Liver (tissue), 8 donors: ENCODE measurements at regions not wholly inside any gene's neighbourhood (a gene's known extent, or its start where the extent isn't known, plus 50 kb on each side); places are given as distances from the start of the nearest gene placed in this dataset.

Experiments used
- DNase-seq: peaks from one replicate; pipeline ENCODE4 v3.0.0-alpha.2; 2017; ENCODE audit warnings: low spot score
- H3K27ac ChIP-seq, 2 donors: one replicate each; pipeline ENCODE4 v1.7.0; 2013; ENCODE audit warnings: inconsistent platforms in 2 of 2, low read length in 2 of 2, control low read depth in 1 of 2, low read depth in 1 of 2, mild to moderate bottlenecking in 1 of 2
- H3K27me3 ChIP-seq, 4 donors: one replicate each; pipeline versions ENCODE4 v1.6.1 to v1.7.0; 2013; ENCODE audit warnings: low read length in 3 of 4, inconsistent platforms in 1 of 4, mild to moderate bottlenecking in 1 of 4, moderate library complexity in 1 of 4; ENCODE audit not compliant: control insufficient read depth in 4 of 4, insufficient read depth in 4 of 4
- H3K36me3 ChIP-seq, 4 donors: one replicate each; pipeline versions ENCODE4 v1.6.1 to v1.7.0; 2013; ENCODE audit warnings: low read length in 3 of 4, mild to moderate bottlenecking in 3 of 4, low read depth in 1 of 4, moderate library complexity in 1 of 4; ENCODE audit not compliant: control insufficient read depth in 4 of 4, insufficient read depth in 3 of 4
- H3K4me1 ChIP-seq, 4 donors: one replicate each; pipeline versions ENCODE4 v1.6.1 to v1.7.0; 2013; ENCODE audit warnings: low read length in 3 of 4, mild to moderate bottlenecking in 3 of 4, moderate library complexity in 1 of 4; ENCODE audit not compliant: control insufficient read depth in 4 of 4, insufficient read depth in 4 of 4
- H3K4me3 ChIP-seq, 3 donors: one replicate each; pipeline versions ENCODE4 v1.6.1 to v1.7.0; 2013; ENCODE audit warnings: low read length in 3 of 3, control low read depth in 1 of 3, low read depth in 1 of 3, mild to moderate bottlenecking in 1 of 3
- H3K9ac ChIP-seq, 2 donors: one replicate each; pipeline ENCODE4 v1.7.0; 2013; ENCODE audit warnings: low read length in 2 of 2, mild to moderate bottlenecking in 2 of 2, moderate library complexity in 2 of 2, control low read depth in 1 of 2, low read depth in 1 of 2
- H3K9me3 ChIP-seq, 4 donors: one replicate each; pipeline versions ENCODE4 v1.6.1 to v1.7.0; 2013; ENCODE audit warnings: low read length in 3 of 4; ENCODE audit not compliant: control insufficient read depth in 4 of 4
- EGR1 ChIP-seq, 2 donors: IDR thresholded peaks; 2 replicates each; pipeline ENCODE4 v1.6.1; 2016 to 2018; ENCODE audit warnings: antibody characterized with exemption in 2 of 2, low read depth in 2 of 2
- FOXA2 ChIP-seq: IDR thresholded peaks from 2 replicates; pipeline ENCODE4 v1.6.1; 2016; ENCODE audit warnings: antibody characterized with exemption
- JUND ChIP-seq, 2 donors: IDR thresholded peaks; 2 replicates each; pipeline ENCODE4 v1.6.1; 2016; ENCODE audit warnings: antibody characterized with exemption in 2 of 2
- NR2F2 ChIP-seq: IDR thresholded peaks from 2 replicates; pipeline ENCODE4 v1.6.1; 2016; ENCODE audit warnings: antibody characterized with exemption
- RXRA ChIP-seq, 2 donors: IDR thresholded peaks; 2 replicates each; pipeline ENCODE4 v1.6.1; 2017 to 2018; ENCODE audit warnings: antibody characterized with exemption in 2 of 2, mild to moderate bottlenecking in 1 of 2
- SP1 ChIP-seq: IDR thresholded peaks from 2 replicates; pipeline ENCODE4 v1.6.1; 2018; ENCODE audit warnings: antibody characterized with exemption, mild to moderate bottlenecking
- TAF1 ChIP-seq: conservative IDR thresholded peaks from 2 replicates; pipeline ENCODE4 v1.6.1; 2016; ENCODE audit warnings: antibody characterized with exemption, mild to moderate bottlenecking
- YY1 ChIP-seq: IDR thresholded peaks from 2 replicates; pipeline ENCODE4 v1.6.1; 2016; ENCODE audit warnings: antibody characterized with exemption, mild to moderate bottlenecking
- WGBS: extraction: QIAGEN DNeasy Blood & Tissue Kit; methylation state at CpG from one replicate; pipeline ENCODE4 v1.1.7; 2013; 5-methylcytosine and 5-hydroxymethylcytosine counted together
- TF ChIP-seq, protein P1 (sequence below): IDR thresholded peaks from 2 replicates; pipeline ENCODE4 v1.6.1; 2016; ENCODE audit warnings: antibody characterized with exemption, mild to moderate bottlenecking
- TF ChIP-seq, protein P2 (sequence below): IDR thresholded peaks from 2 replicates; pipeline ENCODE4 v1.6.1; 2016; ENCODE audit warnings: antibody characterized with exemption
- TF ChIP-seq, protein P3 (sequence below): fragments of 150-350 bp; IDR thresholded peaks from 2 replicates; pipeline ENCODE4 v1.5.1; 2017; ENCODE audit warnings: improper control_type of control experiment, low read depth, low read length; ENCODE audit not compliant: missing input control
- TF ChIP-seq, protein P4 (sequence below): IDR thresholded peaks from 2 replicates; pipeline ENCODE4 v1.6.1; 2016; ENCODE audit warnings: antibody characterized with exemption
- donor health status: healthy.
- donor health status: healthy.
- donor health status: healthy.
- donor health status: healthy.
- donor health status: healthy.

DNA sequence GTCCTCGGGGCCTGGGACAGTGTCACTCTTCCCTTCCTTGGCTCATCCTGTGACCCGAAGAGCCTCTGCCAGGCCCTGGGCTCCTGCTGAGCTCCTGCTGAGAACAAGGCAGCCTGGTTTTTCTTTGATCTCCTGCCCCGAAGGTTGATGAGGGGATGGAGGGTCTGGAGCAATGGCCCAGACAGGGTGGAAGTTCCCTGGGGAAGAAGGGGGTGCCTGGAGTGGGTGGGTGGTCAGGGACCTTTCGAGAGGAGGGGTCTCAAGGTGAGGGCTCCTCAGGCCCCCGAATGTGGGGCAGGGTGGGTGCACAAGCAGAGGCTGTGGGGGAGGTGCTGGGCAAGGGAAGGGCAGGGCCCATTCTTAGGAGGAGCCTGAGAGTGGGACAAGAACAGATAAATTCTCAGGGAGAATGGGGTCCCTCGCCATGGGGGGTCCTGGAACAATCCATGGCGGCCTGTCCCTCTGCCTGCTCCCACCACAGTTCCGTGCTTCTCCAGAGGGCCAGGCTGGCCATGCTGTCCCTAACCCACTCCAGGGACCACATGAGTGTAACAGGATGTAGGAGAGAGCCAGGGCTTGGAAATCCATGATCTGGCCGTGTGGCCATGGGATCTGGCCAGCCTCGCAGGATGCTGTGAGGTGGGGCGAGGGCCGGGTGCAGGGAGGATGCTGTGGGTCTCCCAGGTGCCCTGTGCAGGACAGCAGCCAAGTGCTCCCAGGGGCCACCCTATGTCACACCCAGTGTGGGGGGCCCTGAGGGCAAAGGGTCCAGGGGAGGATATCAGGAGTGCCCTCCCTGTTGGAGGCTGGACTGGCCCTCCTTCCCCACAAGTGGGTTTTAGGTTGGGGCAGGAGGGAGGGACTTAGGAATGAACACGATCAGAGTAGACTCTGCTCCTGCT, 128.5 kb upstream of the LPCAT1 start (continued):
- TF ChIP-seq JUND (IDR thresholded peaks at IDR 0.05) (no peak), FOXA2 (no peak), SP1 (no peak)
- TF ChIP-seq, protein P1, sequence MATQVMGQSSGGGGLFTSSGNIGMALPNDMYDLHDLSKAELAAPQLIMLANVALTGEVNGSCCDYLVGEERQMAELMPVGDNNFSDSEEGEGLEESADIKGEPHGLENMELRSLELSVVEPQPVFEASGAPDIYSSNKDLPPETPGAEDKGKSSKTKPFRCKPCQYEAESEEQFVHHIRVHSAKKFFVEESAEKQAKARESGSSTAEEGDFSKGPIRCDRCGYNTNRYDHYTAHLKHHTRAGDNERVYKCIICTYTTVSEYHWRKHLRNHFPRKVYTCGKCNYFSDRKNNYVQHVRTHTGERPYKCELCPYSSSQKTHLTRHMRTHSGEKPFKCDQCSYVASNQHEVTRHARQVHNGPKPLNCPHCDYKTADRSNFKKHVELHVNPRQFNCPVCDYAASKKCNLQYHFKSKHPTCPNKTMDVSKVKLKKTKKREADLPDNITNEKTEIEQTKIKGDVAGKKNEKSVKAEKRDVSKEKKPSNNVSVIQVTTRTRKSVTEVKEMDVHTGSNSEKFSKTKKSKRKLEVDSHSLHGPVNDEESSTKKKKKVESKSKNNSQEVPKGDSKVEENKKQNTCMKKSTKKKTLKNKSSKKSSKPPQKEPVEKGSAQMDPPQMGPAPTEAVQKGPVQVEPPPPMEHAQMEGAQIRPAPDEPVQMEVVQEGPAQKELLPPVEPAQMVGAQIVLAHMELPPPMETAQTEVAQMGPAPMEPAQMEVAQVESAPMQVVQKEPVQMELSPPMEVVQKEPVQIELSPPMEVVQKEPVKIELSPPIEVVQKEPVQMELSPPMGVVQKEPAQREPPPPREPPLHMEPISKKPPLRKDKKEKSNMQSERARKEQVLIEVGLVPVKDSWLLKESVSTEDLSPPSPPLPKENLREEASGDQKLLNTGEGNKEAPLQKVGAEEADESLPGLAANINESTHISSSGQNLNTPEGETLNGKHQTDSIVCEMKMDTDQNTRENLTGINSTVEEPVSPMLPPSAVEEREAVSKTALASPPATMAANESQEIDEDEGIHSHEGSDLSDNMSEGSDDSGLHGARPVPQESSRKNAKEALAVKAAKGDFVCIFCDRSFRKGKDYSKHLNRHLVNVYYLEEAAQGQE = no peak

DNA sequence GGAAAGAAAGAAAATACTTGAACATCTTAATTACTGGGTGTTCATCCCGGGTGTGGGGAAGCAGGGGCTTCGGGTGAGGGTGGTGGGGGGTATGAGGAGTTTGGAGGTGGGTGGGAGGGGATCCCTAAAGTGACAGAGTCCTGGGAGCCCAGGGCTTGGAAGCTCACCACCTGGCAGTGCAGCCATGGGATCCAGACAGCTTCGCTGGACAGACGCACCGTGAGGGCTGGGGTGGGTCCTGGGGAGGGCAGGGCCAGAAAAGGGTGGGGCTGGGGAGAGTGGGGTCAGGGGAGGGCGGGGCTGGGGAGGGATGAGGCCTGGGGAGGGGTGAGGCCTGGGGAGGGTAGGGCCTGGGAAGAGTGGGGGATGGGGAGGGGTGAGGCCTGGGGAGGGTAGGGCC, 127.5 kb upstream of the LPCAT1 start:
- 68% methylated on average over 6 of the region's 6 CpGs for WGBS
- TF ChIP-seq RXRA (IDR thresholded peaks at IDR 0.05) (no peak), YY1 (no peak), SP1 (no peak), TAF1 (no peak)
- TF ChIP-seq, protein P1 = no peak
- TF ChIP-seq, protein P2, sequence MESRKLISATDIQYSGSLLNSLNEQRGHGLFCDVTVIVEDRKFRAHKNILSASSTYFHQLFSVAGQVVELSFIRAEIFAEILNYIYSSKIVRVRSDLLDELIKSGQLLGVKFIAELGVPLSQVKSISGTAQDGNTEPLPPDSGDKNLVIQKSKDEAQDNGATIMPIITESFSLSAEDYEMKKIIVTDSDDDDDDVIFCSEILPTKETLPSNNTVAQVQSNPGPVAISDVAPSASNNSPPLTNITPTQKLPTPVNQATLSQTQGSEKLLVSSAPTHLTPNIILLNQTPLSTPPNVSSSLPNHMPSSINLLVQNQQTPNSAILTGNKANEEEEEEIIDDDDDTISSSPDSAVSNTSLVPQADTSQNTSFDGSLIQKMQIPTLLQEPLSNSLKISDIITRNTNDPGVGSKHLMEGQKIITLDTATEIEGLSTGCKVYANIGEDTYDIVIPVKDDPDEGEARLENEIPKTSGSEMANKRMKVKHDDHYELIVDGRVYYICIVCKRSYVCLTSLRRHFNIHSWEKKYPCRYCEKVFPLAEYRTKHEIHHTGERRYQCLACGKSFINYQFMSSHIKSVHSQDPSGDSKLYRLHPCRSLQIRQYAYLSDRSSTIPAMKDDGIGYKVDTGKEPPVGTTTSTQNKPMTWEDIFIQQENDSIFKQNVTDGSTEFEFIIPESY = no peak
- Histone ChIP-seq H3K4me3 (no peak overlapping the region), H3K9ac (no peak overlapping the region), H3K27ac (no peak overlapping the region), H3K36me3 (no peaks in the 10 kb centered on the region), H3K9me3 (no peaks in the 10 kb centered on the region), H3K27me3 (peaks cover 0 to 8% (median 2%) of the 10 kb centered on the region in 4 donors), H3K4me1 (peaks cover 0 to 8% (median 0%) of the 10 kb centered on the region in 4 donors)
- DNase-seq = no peak

DNA sequence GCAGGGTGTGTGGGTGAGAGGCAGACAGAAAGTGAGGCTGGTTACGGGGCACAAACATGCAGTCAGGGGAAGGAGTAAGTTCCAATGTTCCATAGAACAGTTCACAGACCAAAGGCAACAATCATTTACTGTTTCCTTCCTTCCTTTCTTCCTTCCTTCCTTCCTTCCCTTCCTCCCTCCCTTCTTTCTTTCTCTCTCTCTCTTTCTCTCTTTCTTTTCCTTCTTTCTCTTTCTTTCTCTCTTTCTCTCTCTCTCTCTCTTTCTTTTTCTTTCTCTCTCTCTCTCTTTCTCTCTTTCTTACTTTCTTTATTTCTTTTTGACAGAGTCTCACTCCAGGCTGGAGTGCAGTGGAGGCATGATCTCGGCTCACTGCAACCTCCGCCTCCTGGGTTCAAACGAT, 125.8 kb upstream of the LPCAT1 start:
- no peaks in the 10 kb centered on the region for H3K9me3 ChIP-seq
- H3K27ac ChIP-seq = no peak overlapping the region
- no peak for DNase-seq
- peaks cover 0 to 15% (median 1%) of the 10 kb centered on the region in 4 donors for H3K4me1 ChIP-seq
- no peak overlapping the region for H3K9ac ChIP-seq
- 80% methylated on average over 4 of the region's 4 CpGs for WGBS
- no peak overlapping the region for H3K4me3 ChIP-seq
- TF ChIP-seq, protein P3, sequence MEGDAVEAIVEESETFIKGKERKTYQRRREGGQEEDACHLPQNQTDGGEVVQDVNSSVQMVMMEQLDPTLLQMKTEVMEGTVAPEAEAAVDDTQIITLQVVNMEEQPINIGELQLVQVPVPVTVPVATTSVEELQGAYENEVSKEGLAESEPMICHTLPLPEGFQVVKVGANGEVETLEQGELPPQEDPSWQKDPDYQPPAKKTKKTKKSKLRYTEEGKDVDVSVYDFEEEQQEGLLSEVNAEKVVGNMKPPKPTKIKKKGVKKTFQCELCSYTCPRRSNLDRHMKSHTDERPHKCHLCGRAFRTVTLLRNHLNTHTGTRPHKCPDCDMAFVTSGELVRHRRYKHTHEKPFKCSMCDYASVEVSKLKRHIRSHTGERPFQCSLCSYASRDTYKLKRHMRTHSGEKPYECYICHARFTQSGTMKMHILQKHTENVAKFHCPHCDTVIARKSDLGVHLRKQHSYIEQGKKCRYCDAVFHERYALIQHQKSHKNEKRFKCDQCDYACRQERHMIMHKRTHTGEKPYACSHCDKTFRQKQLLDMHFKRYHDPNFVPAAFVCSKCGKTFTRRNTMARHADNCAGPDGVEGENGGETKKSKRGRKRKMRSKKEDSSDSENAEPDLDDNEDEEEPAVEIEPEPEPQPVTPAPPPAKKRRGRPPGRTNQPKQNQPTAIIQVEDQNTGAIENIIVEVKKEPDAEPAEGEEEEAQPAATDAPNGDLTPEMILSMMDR = no peak
- TF ChIP-seq EGR1 (IDR thresholded peaks at IDR 0.05; ENCODE audit: low read depth in 2 of 2) (no peak), NR2F2 (no peak), TAF1 (no peak)
- TF ChIP-seq, protein P4, sequence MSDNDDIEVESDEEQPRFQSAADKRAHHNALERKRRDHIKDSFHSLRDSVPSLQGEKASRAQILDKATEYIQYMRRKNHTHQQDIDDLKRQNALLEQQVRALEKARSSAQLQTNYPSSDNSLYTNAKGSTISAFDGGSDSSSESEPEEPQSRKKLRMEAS = no peak
- H3K36me3 ChIP-seq = no peaks in the 10 kb centered on the region
- H3K27me3 ChIP-seq = peaks cover 0 to 11% (median 2%) of the 10 kb centered on the region in 4 donors
